Uterus (tissue), 3 donors: ENCODE measurements at regions not wholly inside any gene's neighbourhood (a gene's known extent, or its start where the extent isn't known, plus 50 kb on each side); places are given as distances from the start of the nearest gene placed in this dataset.
"Not testable (repeated sequence)": the region's sequence is repeated elsewhere in the genome, so short reads cannot be mapped to it uniquely, and the experiment has no call there.

Experiments
- DNase-seq, 2 donors: peaks; one replicate each; pipeline ENCODE4 v3.0.0-alpha.2; 2019 to 2020
- H3K27ac ChIP-seq, 2 donors: fragments of 200-600 bp; sonication (generic); 1 replicate in 1 of 2; 2 replicates in 1 of 2; pipeline ENCODE4 v1.5.1; 2016 to 2018
- H3K27me3 ChIP-seq, 2 donors: fragments of 200-600 bp; sonication (generic); one replicate each; pipeline ENCODE4 v1.5.1; 2018 to 2019; ENCODE audit warnings: control low read depth in 1 of 2
- H3K36me3 ChIP-seq, 2 donors: fragments of 200-600 bp; sonication (generic); one replicate each; pipeline ENCODE4 v1.5.1; 2019; ENCODE audit warnings: control low read depth in 1 of 2
- H3K4me1 ChIP-seq, 2 donors: fragments of 200-600 bp; sonication (generic); one replicate each; pipeline ENCODE4 v1.5.1; 2018 to 2019; ENCODE audit warnings: control low read depth in 1 of 2
- H3K4me3 ChIP-seq, 2 donors: fragments of 200-600 bp; sonication (generic); 1 replicate in 1 of 2; 2 replicates in 1 of 2; pipeline ENCODE4 v1.5.1; 2018 to 2019; ENCODE audit warnings: mild to moderate bottlenecking in 1 of 2
- H3K9me3 ChIP-seq, 2 donors: fragments of 200-600 bp; sonication (generic); one replicate each; pipeline ENCODE4 v1.5.1; 2019; ENCODE audit warnings: control low read depth in 1 of 2
- POLR2A ChIP-seq, 2 donors: fragments of 450-650 bp; IDR thresholded peaks; one replicate each; pipeline ENCODE4 v1.6.1; 2016; ENCODE audit warnings: antibody characterized with exemption in 2 of 2, mild to moderate bottlenecking in 1 of 2, moderate library complexity in 1 of 2
- intact Hi-C: fragments of 100-400 bp; cut with DNase I; formaldehyde crosslinking; loops from one replicate; pipeline ENCODE4 v1.15.1; 2023; ENCODE audit warnings: low total_unique reads
- TF ChIP-seq, protein P1 (sequence below), 4 experiments: fragments of 200-600 bp in 2 of 4; fragments of 450-650 bp in 2 of 4; sonication (generic) in 2 of 4; IDR thresholded peaks; one replicate each; pipeline ENCODE4 v1.5.1; 2016 to 2019; ENCODE audit warnings: antibody characterized with exemption in 4 of 4, mild to moderate bottlenecking in 2 of 4, moderate library complexity in 1 of 4
- donor health status: DM: yes; HTN: yes; CAD: no.

DNA sequence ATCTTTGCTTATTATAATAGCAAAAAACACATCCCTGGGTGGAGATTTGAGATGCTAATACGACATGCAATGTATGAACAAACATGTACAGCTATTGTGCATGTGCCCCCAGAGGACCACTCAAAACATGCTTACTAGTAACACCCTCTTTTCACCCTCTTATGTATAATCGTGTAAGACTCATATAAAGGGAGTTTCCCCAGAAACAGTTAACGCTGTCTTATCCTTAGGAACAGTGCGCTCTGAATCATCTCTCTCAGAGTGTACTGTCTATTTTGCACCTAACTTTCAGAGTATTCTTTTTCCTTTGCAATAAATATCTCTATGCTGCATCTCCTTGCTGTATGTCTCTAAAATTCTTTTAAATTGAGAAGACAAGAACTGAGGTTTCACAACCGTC, 2604.0 kb downstream of the PCDH9 start:
- Histone ChIP-seq H3K36me3 (no peaks in the 10 kb centered on the region), H3K27me3 (no peaks in the 10 kb centered on the region), H3K9me3 (no peaks in the 10 kb centered on the region), H3K4me1 (no peaks in the 10 kb centered on the region), H3K4me3 (no peak overlapping the region), H3K27ac (no peak overlapping the region)
- no peak for TF ChIP-seq POLR2A (IDR thresholded peaks at IDR 0.05)
- TF ChIP-seq, protein P1, sequence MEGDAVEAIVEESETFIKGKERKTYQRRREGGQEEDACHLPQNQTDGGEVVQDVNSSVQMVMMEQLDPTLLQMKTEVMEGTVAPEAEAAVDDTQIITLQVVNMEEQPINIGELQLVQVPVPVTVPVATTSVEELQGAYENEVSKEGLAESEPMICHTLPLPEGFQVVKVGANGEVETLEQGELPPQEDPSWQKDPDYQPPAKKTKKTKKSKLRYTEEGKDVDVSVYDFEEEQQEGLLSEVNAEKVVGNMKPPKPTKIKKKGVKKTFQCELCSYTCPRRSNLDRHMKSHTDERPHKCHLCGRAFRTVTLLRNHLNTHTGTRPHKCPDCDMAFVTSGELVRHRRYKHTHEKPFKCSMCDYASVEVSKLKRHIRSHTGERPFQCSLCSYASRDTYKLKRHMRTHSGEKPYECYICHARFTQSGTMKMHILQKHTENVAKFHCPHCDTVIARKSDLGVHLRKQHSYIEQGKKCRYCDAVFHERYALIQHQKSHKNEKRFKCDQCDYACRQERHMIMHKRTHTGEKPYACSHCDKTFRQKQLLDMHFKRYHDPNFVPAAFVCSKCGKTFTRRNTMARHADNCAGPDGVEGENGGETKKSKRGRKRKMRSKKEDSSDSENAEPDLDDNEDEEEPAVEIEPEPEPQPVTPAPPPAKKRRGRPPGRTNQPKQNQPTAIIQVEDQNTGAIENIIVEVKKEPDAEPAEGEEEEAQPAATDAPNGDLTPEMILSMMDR (IDR thresholded peaks at IDR 0.05), result no peak
- no peak for DNase-seq
- intact Hi-C loops, result no loop called here

DNA sequence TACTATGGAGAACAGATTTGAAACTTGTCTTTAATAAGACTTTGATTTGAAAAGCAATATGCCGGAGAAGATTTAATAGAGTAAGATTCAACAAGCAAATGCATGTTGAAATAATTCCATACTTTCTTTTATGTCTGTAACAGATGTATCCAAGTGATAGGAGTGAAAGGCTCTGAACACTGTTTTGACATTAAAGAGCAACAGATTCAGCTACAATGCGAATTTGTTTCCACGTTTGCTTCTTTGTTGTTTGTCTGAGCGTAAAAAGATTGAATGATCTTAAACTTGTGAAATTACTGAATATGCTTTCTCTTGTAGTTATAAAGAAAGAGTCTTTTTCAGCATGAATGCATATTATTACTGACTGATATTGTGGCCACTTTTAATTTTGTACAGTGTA, 2612.9 kb downstream of the PCDH9 start:
- no peak overlapping the region for H3K27ac ChIP-seq
- TF ChIP-seq POLR2A (IDR thresholded peaks at IDR 0.05), result no peak
- TF ChIP-seq, protein P1 (IDR thresholded peaks at IDR 0.05), result no peak
- H3K9me3 ChIP-seq, result no peaks in the 10 kb centered on the region
- H3K36me3 ChIP-seq, result no peaks in the 10 kb centered on the region
- intact Hi-C loops, result no loop called here
- H3K4me3 ChIP-seq, result no peak overlapping the region
- DNase-seq, result no peak
- no peaks in the 10 kb centered on the region for H3K4me1 ChIP-seq
- no peaks in the 10 kb centered on the region for H3K27me3 ChIP-seq

DNA sequence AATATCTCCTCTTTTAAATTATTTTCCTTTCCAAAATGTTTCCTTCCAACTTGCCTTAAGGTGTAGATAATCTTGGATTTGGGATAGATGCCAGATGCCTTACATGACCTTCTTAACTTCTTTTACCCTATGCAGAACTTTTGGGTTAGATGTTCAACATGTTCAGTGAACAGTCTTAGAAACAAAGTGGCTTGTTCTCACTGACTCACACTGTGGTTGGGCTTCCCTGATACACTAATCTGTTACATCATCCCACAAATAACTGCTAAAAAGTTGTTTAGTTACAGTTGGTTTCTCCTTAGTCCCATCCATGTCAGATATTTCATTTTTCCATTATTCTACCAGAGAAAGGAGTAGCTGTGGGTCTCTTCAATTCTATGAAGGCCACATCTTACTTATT, 2638.2 kb downstream of the PCDH9 start:
- no peak overlapping the region for H3K4me3 ChIP-seq
- no peak overlapping the region for H3K27ac ChIP-seq
- DNase-seq, result no peak
- intact Hi-C loops, result no loop called here
- no peaks in the 10 kb centered on the region for H3K36me3 ChIP-seq
- H3K4me1 ChIP-seq, result no peaks in the 10 kb centered on the region
- H3K9me3 ChIP-seq, result no peaks in the 10 kb centered on the region
- no peak for TF ChIP-seq POLR2A (IDR thresholded peaks at IDR 0.05)
- TF ChIP-seq, protein P1 (IDR thresholded peaks at IDR 0.05), result no peak
- no peaks in the 10 kb centered on the region for H3K27me3 ChIP-seq

DNA sequence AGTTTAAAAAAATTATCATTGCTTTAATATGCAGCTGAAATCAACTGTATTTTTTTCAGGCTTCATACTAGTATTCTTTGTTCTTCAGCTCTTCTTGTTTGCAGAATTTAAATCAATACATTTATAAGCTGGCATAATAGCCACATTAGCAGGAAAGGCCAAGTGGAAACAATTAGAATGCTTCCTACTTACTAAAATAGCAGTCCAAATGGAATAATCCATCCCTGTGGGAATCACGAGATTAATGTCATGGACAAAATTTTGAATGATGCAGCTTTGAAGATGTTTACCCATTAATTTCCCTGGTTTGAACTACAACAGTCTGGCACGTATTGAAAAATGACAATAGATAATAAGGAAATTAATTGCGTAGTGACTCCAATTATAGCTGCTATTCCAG, 2650.8 kb downstream of the PCDH9 start:
- no peaks in the 10 kb centered on the region for H3K36me3 ChIP-seq
- TF ChIP-seq, protein P1 (IDR thresholded peaks at IDR 0.05), result no peak
- no peak for TF ChIP-seq POLR2A (IDR thresholded peaks at IDR 0.05)
- no peak overlapping the region for H3K4me3 ChIP-seq
- no peaks in the 10 kb centered on the region for H3K27me3 ChIP-seq
- no peak for DNase-seq
- intact Hi-C loops, result no loop called here
- H3K4me1 ChIP-seq, result no peaks in the 10 kb centered on the region
- H3K9me3 ChIP-seq, result no peaks in the 10 kb centered on the region
- no peak overlapping the region for H3K27ac ChIP-seq

DNA sequence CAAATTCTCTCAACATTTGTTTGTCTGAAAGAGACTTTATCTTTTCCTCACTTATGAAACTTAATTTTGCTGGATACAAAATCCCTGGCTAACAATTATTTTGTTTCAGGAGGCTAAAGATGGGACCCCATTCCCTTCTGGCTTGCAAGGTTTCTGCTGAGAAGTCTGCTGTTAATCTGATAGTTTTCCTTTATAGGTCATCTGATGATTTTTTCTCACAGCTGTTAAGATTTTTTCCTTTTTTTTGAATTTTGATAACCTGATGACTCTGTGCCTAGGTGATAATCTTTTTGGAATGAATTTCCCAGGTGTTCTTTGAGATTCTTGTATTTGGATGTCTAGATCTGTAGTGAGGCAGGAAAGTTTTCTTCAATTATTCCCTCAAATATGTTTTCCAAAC, 2661.4 kb downstream of the PCDH9 start:
- Histone ChIP-seq H3K9me3 (no peaks in the 10 kb centered on the region), H3K4me3 (no peak overlapping the region), H3K4me1 (no peaks in the 10 kb centered on the region), H3K27me3 (no peaks in the 10 kb centered on the region), H3K27ac (no peak overlapping the region), H3K36me3 (no peaks in the 10 kb centered on the region)
- no peak for TF ChIP-seq POLR2A (IDR thresholded peaks at IDR 0.05)
- intact Hi-C loops, result no loop called here
- no peak for DNase-seq

DNA sequence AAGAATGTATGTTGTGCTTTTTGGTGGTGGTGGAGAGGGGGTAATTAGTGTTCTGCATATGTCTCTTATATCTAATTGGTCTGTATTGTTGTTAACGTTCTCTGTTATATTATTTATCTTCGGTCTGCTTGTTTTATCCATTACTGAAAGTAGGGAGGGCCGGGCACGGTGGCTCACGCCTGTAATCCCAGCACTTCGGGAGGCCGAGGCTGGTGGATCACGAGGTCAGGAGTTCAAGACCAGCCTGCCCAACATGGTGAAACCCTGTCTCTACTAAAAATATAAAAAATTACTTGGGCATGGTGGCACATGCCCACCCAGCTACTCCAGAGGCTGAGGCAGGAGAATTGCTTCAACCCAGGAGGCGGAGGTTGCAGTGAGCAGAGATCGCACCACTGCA, 2672.1 kb downstream of the PCDH9 start:
- H3K9me3 ChIP-seq, H3K27ac ChIP-seq, DNase-seq, H3K4me1 ChIP-seq, intact Hi-C loops, H3K36me3 ChIP-seq, H3K4me3 ChIP-seq, H3K27me3 ChIP-seq: not testable (repeated sequence)
